ENCODE measurements at regions not wholly inside any gene's neighbourhood (a gene's known extent, or its start where the extent isn't known, plus 50 kb on each side); places are given as distances from the start of the nearest gene placed in this dataset.
A peak's percentile ranks its signal among the peaks of the same experiment; 100 is the strongest.

DNA sequence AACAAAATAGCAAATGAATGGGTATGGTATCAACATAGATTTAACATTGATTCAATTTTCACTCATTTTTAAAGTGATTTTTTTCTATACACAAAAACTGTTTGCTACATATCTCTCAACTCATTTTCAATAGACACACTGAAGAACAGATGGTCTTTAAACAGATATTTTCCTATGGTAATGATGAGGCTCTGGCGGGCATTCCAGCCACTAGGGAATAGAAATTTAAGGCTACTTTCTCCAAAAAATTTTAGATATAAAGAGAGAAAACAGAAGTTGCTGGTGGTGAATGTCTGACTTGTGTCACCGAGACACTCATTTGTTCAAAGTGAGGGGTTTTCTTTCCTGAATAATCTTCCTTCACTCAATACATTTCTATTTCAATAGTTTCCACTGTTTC is 693.0 kb downstream of the ETS1 start:
- FAIRE-seq = no peak
- no peak for TF ChIP-seq POLR2A (IDR thresholded peaks at IDR 0.05; ENCODE audit: low read depth, low read length)

DNA sequence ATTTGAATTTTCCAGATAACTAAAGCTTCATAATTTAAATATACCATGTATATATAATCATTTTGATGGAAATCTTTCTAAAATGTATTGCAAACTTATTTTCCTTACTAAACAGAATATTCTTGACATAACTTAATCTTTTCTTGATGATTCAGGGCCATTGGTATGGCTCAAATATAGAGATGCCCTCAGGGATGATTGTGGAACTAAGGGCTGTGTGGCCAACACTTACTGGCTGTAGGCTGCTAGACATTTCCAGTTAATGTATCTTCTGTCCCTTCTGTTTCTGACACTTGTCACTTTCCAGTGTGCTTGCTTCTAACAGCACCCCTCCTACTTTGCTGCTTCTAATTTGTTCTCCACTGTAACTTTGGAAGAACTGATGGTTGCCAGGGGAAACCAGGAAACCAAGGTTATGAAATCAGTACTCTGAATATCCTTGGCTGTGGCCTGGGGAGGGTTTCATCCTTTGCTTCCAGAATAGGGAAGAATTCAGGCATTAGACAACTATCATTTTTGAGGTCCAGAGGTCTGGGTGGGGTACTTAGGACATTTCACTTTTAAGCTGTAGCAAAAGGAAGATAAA is 697.2 kb downstream of the ETS1 start:
- TF ChIP-seq TAF1 (IDR thresholded peaks at IDR 0.05; ENCODE audit: borderline replicate concordance, low read depth, low read length) (no peak), POLR2A (IDR thresholded peaks at IDR 0.05; ENCODE audit: low read depth, low read length) (no peak), POLR2AphosphoS5 (IDR thresholded peaks at IDR 0.05; ENCODE audit: low read depth, low read length) (no peak)
- FAIRE-seq (no peak), DNase-seq (ENCODE audit: insufficient read length) (no peak)

More for the DNA sequence above, 693.0 kb downstream of the ETS1 start:
- no peak for DNase-seq (ENCODE audit: insufficient read length)

DNA sequence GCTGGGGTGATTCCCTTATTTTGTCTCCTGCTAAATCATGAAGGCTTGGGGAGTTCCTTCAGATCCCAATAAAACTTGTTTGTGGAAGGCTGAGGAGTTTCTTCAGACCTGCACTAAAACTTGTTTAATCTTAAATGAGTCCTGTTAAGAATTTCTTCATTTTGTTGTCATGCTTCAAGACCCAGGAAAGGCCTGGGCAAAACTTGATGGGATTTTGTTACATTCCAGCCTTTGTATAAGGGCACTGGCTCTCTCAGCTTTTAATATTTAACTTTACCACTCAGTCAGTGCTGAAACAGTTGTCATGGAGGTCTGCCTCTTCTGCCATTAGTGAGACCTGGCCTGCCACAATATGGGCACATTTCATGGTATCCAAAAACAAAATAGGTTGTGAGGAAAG is 699.0 kb downstream of the ETS1 start:
- TF ChIP-seq POLR2A (IDR thresholded peaks at IDR 0.05; ENCODE audit: low read depth, low read length) (no peak), TAF1 (IDR thresholded peaks at IDR 0.05; ENCODE audit: borderline replicate concordance, low read depth, low read length) (no peak), POLR2AphosphoS5 (IDR thresholded peaks at IDR 0.05; ENCODE audit: low read depth, low read length) (no peak)
- FAIRE-seq = no peak
- DNase-seq (ENCODE audit: insufficient read length) = no peak

DNA sequence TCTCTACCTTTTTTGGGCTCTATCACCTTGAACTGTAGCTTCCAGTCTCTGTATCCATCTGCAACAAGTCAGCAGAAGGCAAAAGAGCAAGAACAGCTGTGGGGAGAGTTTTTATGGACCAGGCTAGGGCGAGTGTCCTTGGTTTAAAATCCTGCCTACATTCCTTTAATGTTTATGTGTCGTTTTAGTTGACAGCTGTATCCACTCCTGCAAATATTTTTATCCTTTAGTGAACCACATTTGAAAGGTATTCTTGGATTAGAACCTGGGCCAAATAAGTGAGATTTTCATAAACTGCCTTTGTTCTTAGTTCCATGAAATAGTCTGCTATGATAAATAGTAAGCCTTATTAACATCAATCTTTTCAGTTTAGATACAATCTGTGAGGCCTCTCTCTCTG is 712.2 kb downstream of the ETS1 start:
- DNase-seq (ENCODE audit: insufficient read length) (no peak), FAIRE-seq (no peak)
- TF ChIP-seq POLR2AphosphoS5 (IDR thresholded peaks at IDR 0.05; ENCODE audit: low read depth, low read length) (no peak), POLR2A (IDR thresholded peaks at IDR 0.05; ENCODE audit: low read depth, low read length) (no peak), TAF1 (IDR thresholded peaks at IDR 0.05; ENCODE audit: borderline replicate concordance, low read depth, low read length) (no peak)

DNA sequence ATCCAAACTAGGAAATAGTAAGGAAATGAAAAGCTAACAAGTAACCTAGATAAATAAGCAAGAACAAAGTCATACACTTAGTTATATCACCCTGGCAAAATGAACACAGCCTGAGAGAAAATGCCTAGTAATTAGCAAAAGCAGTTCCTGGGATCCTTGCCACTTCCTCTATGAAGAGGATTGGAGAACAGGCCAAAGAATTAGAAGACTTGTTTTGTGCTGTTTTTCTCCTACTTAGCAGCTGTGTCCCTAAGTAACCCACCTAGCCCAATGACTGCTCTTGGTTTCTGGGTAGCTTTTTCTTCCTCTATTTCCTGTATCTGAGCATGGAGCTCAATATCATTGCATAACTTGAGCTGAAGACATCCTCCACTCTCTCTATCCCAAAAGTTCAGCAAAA is 713.9 kb downstream of the ETS1 start:
- DNase-seq (ENCODE audit: insufficient read length) (no peak), FAIRE-seq (no peak)
- TF ChIP-seq POLR2AphosphoS5 (IDR thresholded peaks at IDR 0.05; ENCODE audit: low read depth, low read length) = no peak
- TF ChIP-seq TAF1 (IDR thresholded peaks at IDR 0.05; ENCODE audit: borderline replicate concordance, low read depth, low read length) = no peak
- TF ChIP-seq POLR2A (IDR thresholded peaks at IDR 0.05; ENCODE audit: low read depth, low read length) = no peak

DNA sequence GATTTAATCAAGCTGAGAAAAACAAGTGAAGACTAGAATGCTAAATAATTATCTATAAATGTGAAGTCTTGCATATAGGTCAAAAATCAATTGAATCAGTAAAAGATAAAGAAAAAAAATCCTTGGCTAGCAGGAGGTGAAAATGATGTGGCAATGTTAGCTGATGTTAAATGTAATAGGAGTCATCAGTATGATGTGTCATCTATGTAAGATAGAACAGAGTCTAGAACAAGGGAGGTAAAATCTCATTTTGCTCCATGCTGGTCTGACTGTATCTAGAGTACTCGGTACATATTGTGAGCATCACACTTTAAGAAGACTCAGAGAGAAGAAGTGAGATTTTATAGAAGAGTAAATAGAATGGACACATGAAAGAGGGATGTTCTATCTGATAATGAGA is 721.2 kb downstream of the ETS1 start:
- TF ChIP-seq POLR2A (IDR thresholded peaks at IDR 0.05; ENCODE audit: low read depth, low read length) (no peak), POLR2AphosphoS5 (IDR thresholded peaks at IDR 0.05; ENCODE audit: low read depth, low read length) (no peak), TAF1 (IDR thresholded peaks at IDR 0.05; ENCODE audit: borderline replicate concordance, low read depth, low read length) (no peak)
- FAIRE-seq = no peak
- no peak for DNase-seq (ENCODE audit: insufficient read length)

DNA sequence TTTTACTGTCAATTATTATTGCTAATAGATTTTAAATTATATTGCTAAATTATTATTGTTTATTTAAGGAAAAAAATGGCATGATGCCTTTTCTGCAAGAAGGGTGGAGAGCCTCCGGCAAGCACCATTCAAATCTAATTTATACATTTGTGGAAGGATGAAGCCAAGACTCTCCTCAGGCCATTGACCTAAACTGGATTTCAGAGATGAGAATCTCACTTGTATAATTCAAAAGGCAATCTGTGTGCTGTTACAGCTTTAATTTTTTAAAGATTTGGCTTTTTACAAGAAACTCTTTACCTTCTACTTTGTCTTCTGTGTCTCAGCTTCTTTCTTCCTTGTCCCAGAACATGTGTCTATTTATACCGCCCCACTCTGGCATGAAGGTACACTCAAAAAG is 722.5 kb downstream of the ETS1 start:
- DNase-seq (ENCODE audit: insufficient read length) = no peak
- no peak for TF ChIP-seq POLR2AphosphoS5 (IDR thresholded peaks at IDR 0.05; ENCODE audit: low read depth, low read length)
- no peak for TF ChIP-seq POLR2A (IDR thresholded peaks at IDR 0.05; ENCODE audit: low read depth, low read length)
- no peak for TF ChIP-seq TAF1 (IDR thresholded peaks at IDR 0.05; ENCODE audit: borderline replicate concordance, low read depth, low read length)
- no peak for FAIRE-seq

DNA sequence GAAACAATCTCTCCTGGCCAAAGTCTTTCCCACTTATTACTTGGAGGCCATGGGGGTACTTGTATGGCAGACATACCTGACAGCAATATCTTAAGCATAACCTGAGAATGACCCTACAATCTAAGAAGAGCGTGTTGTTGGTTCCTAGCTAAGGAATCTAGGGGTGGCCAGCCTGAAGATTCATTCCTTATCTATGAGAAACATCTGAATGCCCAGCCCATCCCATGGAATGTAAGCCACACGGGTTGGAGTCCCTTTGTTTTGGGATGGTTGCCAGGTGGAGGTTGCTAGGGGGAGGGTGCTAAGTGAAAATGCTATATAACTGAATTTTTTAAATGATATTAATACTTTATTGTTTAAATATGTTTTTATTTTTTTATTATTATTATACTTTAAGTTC is 725.0 kb downstream of the ETS1 start:
- no peak for FAIRE-seq
- no peak for DNase-seq (ENCODE audit: insufficient read length)
- no peak for TF ChIP-seq POLR2A (IDR thresholded peaks at IDR 0.05; ENCODE audit: low read depth, low read length)
- TF ChIP-seq TAF1 (IDR thresholded peaks at IDR 0.05; ENCODE audit: borderline replicate concordance, low read depth, low read length) = no peak
- TF ChIP-seq POLR2AphosphoS5 (IDR thresholded peaks at IDR 0.05; ENCODE audit: low read depth, low read length) = no peak

DNA sequence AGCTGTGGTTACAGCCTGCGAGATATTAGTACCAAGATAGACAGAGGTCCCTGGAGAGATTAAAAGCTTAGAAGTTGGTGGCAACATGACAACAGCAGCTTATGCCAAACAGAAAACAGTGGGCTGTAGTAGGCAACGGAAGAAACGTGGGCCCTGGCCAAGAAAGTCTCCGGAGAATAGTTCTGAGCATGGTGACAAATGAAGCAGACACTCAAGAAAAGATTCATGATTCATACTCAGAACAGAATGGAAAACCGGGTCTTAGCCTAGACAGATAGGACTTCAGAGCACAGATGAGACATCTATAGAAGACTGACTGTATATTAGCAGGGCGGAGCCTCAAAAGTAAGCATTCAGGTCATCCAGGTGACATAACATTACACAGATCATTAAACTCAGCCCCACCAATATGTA is 727.4 kb downstream of the ETS1 start:
- TF ChIP-seq POLR2A (IDR thresholded peaks at IDR 0.05; ENCODE audit: low read depth, low read length) (no peak), POLR2AphosphoS5 (IDR thresholded peaks at IDR 0.05; ENCODE audit: low read depth, low read length) (no peak), TAF1 (IDR thresholded peaks at IDR 0.05; ENCODE audit: borderline replicate concordance, low read depth, low read length) (no peak)
- no peak for DNase-seq (ENCODE audit: insufficient read length)
- FAIRE-seq = no peak

DNA sequence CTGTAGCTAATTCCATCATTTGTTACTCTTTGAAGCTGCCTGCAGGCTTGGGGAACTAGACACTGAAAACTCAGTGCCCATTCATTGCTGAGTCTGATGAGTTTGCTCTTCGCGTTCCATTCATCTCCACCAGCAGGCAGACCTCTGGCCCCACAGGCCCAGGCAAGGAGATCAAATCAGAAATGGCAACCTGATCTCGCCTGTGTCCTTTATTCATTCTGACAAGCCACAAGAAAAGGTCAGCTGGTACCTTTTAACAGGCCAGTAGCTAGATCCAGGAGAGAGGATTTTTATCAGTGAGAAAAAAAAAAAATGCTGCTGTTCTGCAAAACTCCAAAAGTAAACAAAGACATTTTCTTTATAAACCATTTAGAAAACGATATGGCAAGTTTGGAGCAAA is 742.5 kb downstream of the ETS1 start:
- TF ChIP-seq TAF1 (IDR thresholded peaks at IDR 0.05; ENCODE audit: borderline replicate concordance, low read depth, low read length) (no peak), POLR2AphosphoS5 (IDR thresholded peaks at IDR 0.05; ENCODE audit: low read depth, low read length) (no peak), POLR2A (IDR thresholded peaks at IDR 0.05; ENCODE audit: low read depth, low read length) (no peak)
- FAIRE-seq (no peak), DNase-seq (ENCODE audit: insufficient read length) (no peak)

DNA sequence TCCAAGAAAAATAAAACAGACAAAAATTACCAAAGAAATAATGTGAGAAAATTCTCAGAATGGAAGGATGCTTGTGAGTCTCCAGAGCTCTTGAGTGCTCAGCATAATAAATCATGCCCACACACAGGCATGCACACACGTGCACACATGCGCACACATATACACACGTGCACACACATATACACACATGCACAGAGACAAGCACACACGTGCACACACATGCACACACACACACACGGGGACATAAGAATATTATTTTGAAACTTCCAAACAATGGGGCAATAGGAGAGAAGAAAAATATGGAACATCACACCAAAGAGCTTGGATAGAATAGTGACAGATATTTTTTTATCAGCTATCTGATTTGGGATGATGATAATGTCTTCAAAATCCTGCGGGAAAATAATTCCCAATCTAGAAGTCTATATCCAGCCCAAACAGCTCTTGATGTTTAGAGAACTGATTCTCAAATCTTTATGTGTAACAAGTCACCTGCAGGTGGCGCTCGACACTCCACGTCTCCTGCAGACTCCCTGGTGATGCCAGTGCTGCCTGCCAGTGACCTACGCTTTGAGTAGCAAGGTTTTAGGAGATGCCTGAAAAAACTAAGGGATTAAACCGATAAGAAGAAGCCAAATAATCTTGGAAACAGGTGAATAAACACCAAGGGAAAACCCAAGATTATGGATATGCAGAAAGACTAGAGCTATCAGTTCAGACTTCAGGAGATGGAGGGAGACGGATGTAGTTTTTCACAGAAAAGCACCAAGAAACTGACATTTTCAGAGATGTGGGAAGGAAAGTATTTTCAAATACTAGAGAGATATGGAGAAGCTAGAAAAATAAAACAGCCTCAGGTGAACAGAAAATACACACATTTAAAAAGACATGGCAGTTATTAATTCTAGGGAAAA is 743.6 kb downstream of the ETS1 start:
- DNase-seq (ENCODE audit: insufficient read length) (peak; percentile 4), FAIRE-seq (peak; percentile 81)
- TF ChIP-seq TAF1 (IDR thresholded peaks at IDR 0.05; ENCODE audit: borderline replicate concordance, low read depth, low read length) (no peak), POLR2A (IDR thresholded peaks at IDR 0.05; ENCODE audit: low read depth, low read length) (no peak), POLR2AphosphoS5 (IDR thresholded peaks at IDR 0.05; ENCODE audit: low read depth, low read length) (no peak)

DNA sequence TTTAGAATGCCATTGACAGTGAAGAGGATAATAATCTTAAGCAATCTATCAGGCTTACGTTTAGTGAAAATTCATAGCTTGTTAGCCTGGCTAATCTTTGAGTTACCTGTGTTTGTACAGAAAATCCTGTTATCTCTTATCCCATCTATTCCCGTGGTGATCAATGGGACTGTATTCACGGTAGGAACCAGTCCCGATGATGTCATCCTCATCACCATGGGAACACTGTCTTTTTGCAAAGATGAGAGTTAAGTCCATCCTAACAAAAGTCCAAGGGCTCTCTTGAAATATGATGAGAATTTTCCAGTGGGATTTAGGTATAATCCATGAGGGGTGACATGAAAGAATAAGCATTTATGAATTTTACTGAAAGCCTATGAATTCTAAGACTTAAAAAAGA is 762.2 kb downstream of the ETS1 start:
- FAIRE-seq (no peak), DNase-seq (ENCODE audit: insufficient read length) (no peak)
- no peak for TF ChIP-seq POLR2A (IDR thresholded peaks at IDR 0.05; ENCODE audit: low read depth, low read length)
- no peak for TF ChIP-seq POLR2AphosphoS5 (IDR thresholded peaks at IDR 0.05; ENCODE audit: low read depth, low read length)
